DOHH2 (cell line): ENCODE measurements at regions not wholly inside any gene's neighbourhood (a gene's known extent, or its start where the extent isn't known, plus 50 kb on each side); places are given as distances from the start of the nearest gene placed in this dataset.

Source experiments
- EZH2phosphoT487 ChIP-seq: fragments of 200-600 bp; sonication (generic); IDR thresholded peaks from 2 replicates; pipeline ENCODE4 v1.6.1; 2017; ENCODE audit warnings: borderline replicate concordance, mild to moderate bottlenecking, antibody characterized with exemption, low read length, moderate library complexity, mixed read lengths
- TF ChIP-seq, protein P1 (sequence below): fragments of 200-600 bp; sonication (generic); IDR thresholded peaks from one replicate; pipeline ENCODE4 v1.5.1; 2014; ENCODE audit warnings: antibody characterized with exemption, mild to moderate bottlenecking, low read depth, low read length; ENCODE audit not compliant: poor library complexity, severe bottlenecking

DNA sequence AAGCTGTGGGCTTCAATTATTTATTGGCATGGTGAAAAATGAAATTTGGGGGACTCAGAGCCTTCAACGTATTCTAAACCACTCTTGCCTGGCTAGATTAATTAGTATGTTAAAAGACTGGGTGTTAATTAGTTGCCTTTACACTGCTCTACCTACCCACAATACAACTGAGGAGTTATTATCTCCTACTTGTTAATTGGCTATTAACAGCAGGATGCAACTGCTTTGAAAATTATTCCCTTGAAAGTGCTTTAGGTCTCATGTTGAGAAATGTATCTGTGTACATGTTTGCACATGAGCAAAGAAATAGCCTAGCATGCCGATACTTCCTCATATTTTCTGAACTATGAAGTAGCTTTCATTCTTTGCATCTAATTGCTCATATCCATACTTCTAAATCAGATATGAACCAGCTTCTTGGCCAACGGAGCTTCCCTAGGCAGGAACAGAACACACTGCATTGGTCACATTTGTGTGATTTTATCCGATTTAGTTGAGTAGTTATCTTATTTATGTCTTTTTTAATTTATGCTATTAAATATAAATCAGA, 155.8 kb downstream of the GPAM start:
- TF ChIP-seq, protein P1, sequence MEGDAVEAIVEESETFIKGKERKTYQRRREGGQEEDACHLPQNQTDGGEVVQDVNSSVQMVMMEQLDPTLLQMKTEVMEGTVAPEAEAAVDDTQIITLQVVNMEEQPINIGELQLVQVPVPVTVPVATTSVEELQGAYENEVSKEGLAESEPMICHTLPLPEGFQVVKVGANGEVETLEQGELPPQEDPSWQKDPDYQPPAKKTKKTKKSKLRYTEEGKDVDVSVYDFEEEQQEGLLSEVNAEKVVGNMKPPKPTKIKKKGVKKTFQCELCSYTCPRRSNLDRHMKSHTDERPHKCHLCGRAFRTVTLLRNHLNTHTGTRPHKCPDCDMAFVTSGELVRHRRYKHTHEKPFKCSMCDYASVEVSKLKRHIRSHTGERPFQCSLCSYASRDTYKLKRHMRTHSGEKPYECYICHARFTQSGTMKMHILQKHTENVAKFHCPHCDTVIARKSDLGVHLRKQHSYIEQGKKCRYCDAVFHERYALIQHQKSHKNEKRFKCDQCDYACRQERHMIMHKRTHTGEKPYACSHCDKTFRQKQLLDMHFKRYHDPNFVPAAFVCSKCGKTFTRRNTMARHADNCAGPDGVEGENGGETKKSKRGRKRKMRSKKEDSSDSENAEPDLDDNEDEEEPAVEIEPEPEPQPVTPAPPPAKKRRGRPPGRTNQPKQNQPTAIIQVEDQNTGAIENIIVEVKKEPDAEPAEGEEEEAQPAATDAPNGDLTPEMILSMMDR, result no peak
- TF ChIP-seq EZH2phosphoT487, result no peak
